OCI-LY1 (cell line): ENCODE measurements at regions not wholly inside any gene's neighbourhood (a gene's known extent, or its start where the extent isn't known, plus 50 kb on each side); places are given as distances from the start of the nearest gene placed in this dataset.

ENCODE experiments used
- H2AFZ ChIP-seq: fragments of 200-600 bp; sonication (generic), shearing (Covaris generic); 2 replicates; pipeline ENCODE4 v1.6.0; 2014; ENCODE audit warnings: antibody characterized with exemption, mild to moderate bottlenecking, low read length
- H3F3A ChIP-seq: fragments of 200-600 bp; sonication (generic), shearing (Covaris generic); 2 replicates; pipeline ENCODE4 v1.6.0; 2014; ENCODE audit warnings: mild to moderate bottlenecking, antibody characterized with exemption, low read length, moderate library complexity; ENCODE audit not compliant: insufficient read depth
- H3K27ac ChIP-seq: fragments of 200-600 bp; sonication (generic); 2 replicates; pipeline ENCODE4 v1.5.1; 2014; ENCODE audit warnings: low read length, mixed run types, mild to moderate bottlenecking, low read depth; ENCODE audit not compliant: poor library complexity, severe bottlenecking
- H3K27me3 ChIP-seq: fragments of 200-600 bp; sonication (generic); 2 replicates; pipeline ENCODE4 v1.6.0; 2014; ENCODE audit warnings: antibody characterized with exemption, mild to moderate bottlenecking, low read length, moderate library complexity; ENCODE audit not compliant: insufficient read depth
- H3K36me3 ChIP-seq: fragments of 200-600 bp; sonication (generic); 2 replicates; pipeline ENCODE4 v1.6.1; 2014; ENCODE audit warnings: mild to moderate bottlenecking, antibody characterized with exemption, low read length, moderate library complexity, mixed read lengths; ENCODE audit not compliant: insufficient read depth
- H3K4me1 ChIP-seq: fragments of 200-600 bp; sonication (generic); 2 replicates; pipeline ENCODE4 v1.5.1; 2014; ENCODE audit warnings: mild to moderate bottlenecking, low read length, moderate library complexity; ENCODE audit not compliant: insufficient read depth, severe bottlenecking
- H3K4me2 ChIP-seq: fragments of 200-600 bp; sonication (generic), shearing (Covaris generic); 2 replicates; pipeline ENCODE4 v1.6.1; 2014; ENCODE audit warnings: low read length
- H3K4me3 ChIP-seq: fragments of 200-600 bp; sonication (generic); 2 replicates; pipeline ENCODE4 v1.5.1; 2014; ENCODE audit warnings: low read length, low read depth, mild to moderate bottlenecking, mixed read lengths; ENCODE audit not compliant: poor library complexity, severe bottlenecking
- H3K79me2 ChIP-seq: fragments of 200-600 bp; shearing (Covaris generic); 2 replicates; pipeline ENCODE4 v1.6.1; 2016; ENCODE audit warnings: mixed run types, low read length, mixed read lengths; ENCODE audit not compliant: insufficient read depth
- H3K9ac ChIP-seq: fragments of 200-600 bp; sonication (generic), shearing (Covaris generic); 2 replicates; pipeline ENCODE4 v1.6.1; 2014; ENCODE audit warnings: mild to moderate bottlenecking, low read length, mixed read lengths
- H3K9me2 ChIP-seq: fragments of 200-600 bp; sonication (generic), shearing (Covaris generic); 2 replicates; pipeline ENCODE4 v1.6.1; 2014; ENCODE audit warnings: low read depth, mild to moderate bottlenecking, low read length, mixed read lengths
- H3K9me3 ChIP-seq: fragments of 200-600 bp; shearing (Covaris generic); 2 replicates; pipeline ENCODE4 v1.6.1; 2014; ENCODE audit warnings: low read length, mixed read lengths
- H4K20me1 ChIP-seq: fragments of 200-600 bp; sonication (generic), shearing (Covaris generic); 2 replicates; pipeline ENCODE4 v1.6.0; 2016; ENCODE audit warnings: mild to moderate bottlenecking, low read length; ENCODE audit not compliant: insufficient read depth
- CTCF ChIP-seq: fragments of 200-600 bp; sonication (generic), shearing (Covaris generic); IDR thresholded peaks from 2 replicates; pipeline ENCODE4 v1.5.1; 2017; ENCODE audit warnings: mild to moderate bottlenecking, antibody characterized with exemption, low read length, moderate library complexity, mixed read lengths
- EZH2 ChIP-seq: fragments of 200-600 bp; sonication (generic), shearing (Covaris generic); IDR thresholded peaks from 2 replicates; pipeline ENCODE4 v1.8.0; 2017; ENCODE audit warnings: borderline replicate concordance, mixed run types, mild to moderate bottlenecking, antibody characterized with exemption, low read length, moderate library complexity, mixed read lengths

DNA sequence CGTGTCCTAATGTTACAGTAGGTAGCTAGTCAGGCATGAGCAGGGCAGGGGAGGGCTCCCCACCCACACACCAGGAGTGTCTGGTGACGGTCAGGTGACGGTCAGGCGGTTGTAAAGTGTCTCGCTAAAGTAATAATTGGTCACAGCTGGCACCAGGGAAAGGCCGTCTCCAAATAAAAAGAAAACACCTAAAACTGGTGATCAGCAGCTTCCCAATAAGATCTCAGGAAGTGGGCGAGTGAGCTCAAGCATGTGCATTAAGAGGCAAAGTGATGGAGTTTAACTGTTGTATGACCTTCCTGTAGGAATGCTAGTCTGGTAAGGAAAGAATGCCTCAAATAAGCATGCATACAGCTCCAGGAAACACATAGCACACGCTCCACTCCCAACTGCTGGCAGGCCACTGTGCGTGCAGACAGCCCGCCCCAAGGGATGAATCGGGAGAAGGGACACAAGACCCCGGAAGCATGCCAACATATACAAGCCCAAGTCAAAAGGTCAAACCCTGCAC, 177.1 kb downstream of the RNF144A start:
- Histone ChIP-seq H3K36me3 (no peaks in the 10 kb centered on the region), H2AFZ (no peak overlapping the region), H4K20me1 (no peaks in the 10 kb centered on the region), H3K79me2 (no peaks in the 10 kb centered on the region), H3K27ac (no peak overlapping the region), H3K9me2 (no peaks in the 10 kb centered on the region), H3K4me1 (peaks cover 6% of the 10 kb centered on the region), H3K4me3 (no peak overlapping the region), H3K4me2 (no peak overlapping the region), H3K9me3 (no peaks in the 10 kb centered on the region), H3K9ac (no peak overlapping the region), H3K27me3 (peaks cover 3% of the 10 kb centered on the region; the same call in 1 of the 2 replicates), H3F3A (no peaks in the 10 kb centered on the region)
- TF ChIP-seq EZH2: no peak
- TF ChIP-seq CTCF: no peak

GRCh38 chr2:7096726-7097352, 179.6 kb downstream of the RNF144A start:
- H3K27me3 ChIP-seq: no peaks in the 10 kb centered on the region
- no peaks in the 10 kb centered on the region for H3F3A ChIP-seq
- H3K9ac ChIP-seq: no peak overlapping the region
- no peaks in the 10 kb centered on the region for H4K20me1 ChIP-seq
- H2AFZ ChIP-seq: no peak overlapping the region
- no peaks in the 10 kb centered on the region for H3K9me2 ChIP-seq
- TF ChIP-seq CTCF (no peak), EZH2 (no peak)
- no peak overlapping the region for H3K4me3 ChIP-seq
- H3K4me1 ChIP-seq: peaks cover 6% of the 10 kb centered on the region
- H3K79me2 ChIP-seq: no peaks in the 10 kb centered on the region
- H3K9me3 ChIP-seq: no peaks in the 10 kb centered on the region
- H3K4me2 ChIP-seq: no peak overlapping the region
- H3K27ac ChIP-seq: no peak overlapping the region
- H3K36me3 ChIP-seq: no peaks in the 10 kb centered on the region

- Histone ChIP-seq H3K9me3 (no peaks in the 10 kb centered on the region), H3F3A (no peaks in the 10 kb centered on the region), H3K27me3 (no peaks in the 10 kb centered on the region), H4K20me1 (no peaks in the 10 kb centered on the region), H3K9me2 (no peaks in the 10 kb centered on the region), H3K27ac (no peak overlapping the region), H3K4me1 (peaks cover 6% of the 10 kb centered on the region), H3K9ac (no peak overlapping the region), H3K4me2 (peak overlapping the region; percentile 56), H3K79me2 (no peaks in the 10 kb centered on the region), H3K4me3 (peak overlapping the region; percentile 31), H3K36me3 (no peaks in the 10 kb centered on the region), H2AFZ (no peak overlapping the region)
- peak; percentile 96 for TF ChIP-seq CTCF
- no peak for TF ChIP-seq EZH2
These were observed 180.2 kb downstream of the RNF144A start for GRCh38 chr2:7097353-7097895.
